ENCODE measurements at regions not wholly inside any gene's neighbourhood (a gene's known extent, or its start where the extent isn't known, plus 50 kb on each side); places are given as distances from the start of the nearest gene placed in this dataset.
"Not testable (repeated sequence)": the region's sequence is repeated elsewhere in the genome, so short reads cannot be mapped to it uniquely, and the experiment has no call there.

DNA sequence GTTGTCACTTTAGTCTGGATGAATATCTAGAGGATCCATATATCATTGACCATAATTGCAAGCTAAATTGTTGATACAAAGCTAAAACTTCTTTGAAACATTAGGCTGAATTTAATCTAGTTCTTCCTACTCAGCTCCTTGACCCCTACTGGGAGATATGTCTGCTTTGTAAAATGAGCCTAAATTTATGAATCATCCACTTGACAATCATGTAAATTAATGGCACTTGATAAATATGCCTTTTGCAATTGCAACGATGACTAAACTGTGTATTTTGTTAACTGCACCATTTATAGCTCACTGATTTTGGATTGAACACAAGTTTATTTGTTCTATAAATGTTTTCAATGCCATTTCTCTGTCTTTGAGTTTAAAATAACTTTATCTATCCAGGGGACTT lies 1616.5 kb upstream of the FLRT2 start:
- Mint-ChIP-seq H3K27ac (no peak overlapping the region), H3K4me3 (no peak overlapping the region), H3K9me3 (peaks cover 15 to 40% (median 34%) of the 10 kb centered on the region in 3 donors), H3K27me3 (no peaks in the 10 kb centered on the region), H3K4me1 (no peaks in the 10 kb centered on the region), H3K36me3 (no peaks in the 10 kb centered on the region)
- WGBS (ENCODE audit: insufficient coverage): no CpG with 5 or more reads among the region's 1 CpG
- ATAC-seq (replicated peaks in 1 of 4): no peak
- Histone ChIP-seq H3K4me1 (ENCODE audit: control insufficient read depth in 1 of 2, extremely low read depth in 1 of 2, insufficient read depth in 2 of 2, low read length in 2 of 2) (no peaks in the 10 kb centered on the region), H3K4me3 (ENCODE audit: control insufficient read depth in 1 of 2, extremely low read depth in 1 of 2, low read length in 1 of 2) (no peak overlapping the region), H3K27me3 (replicated peaks in 1 of 2; ENCODE audit: control insufficient read depth in 2 of 2, extremely low read depth in 1 of 2, insufficient read depth in 2 of 2, low read length in 1 of 2) (no peaks in the 10 kb centered on the region), H3K36me3 (ENCODE audit: control insufficient read depth in 2 of 2, extremely low read depth in 1 of 2, insufficient read depth in 1 of 2, low read length in 1 of 2) (no peaks in the 10 kb centered on the region), H3K27ac (ENCODE audit: low read length) (no peak overlapping the region), H3K9me3 (no peaks in the 10 kb centered on the region)
- no peak for DNase-seq
- ChIA-PET CTCF (no interaction called here), POLR2A (no interaction called here)

DNA sequence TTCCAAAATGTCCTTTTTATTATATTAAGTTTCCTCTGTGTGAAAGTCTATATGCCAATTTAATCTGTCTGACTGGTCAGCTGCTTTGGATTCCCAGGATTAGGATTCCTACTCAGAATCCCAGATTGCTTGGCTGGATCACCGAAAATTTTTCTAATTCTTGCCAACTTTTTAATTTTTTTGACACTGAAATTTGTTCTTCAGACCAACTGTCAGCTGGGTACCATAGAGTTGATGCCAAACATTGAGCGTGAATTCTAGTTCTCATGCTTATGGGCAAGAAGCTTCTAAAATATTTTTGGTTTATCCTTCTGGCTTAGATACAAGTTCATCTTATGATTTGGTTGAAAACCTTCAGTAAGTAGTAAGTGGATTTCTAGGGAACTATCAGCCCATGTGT lies 1611.4 kb upstream of the FLRT2 start:
- Histone ChIP-seq H3K36me3 (ENCODE audit: control insufficient read depth in 2 of 2, extremely low read depth in 1 of 2, insufficient read depth in 1 of 2, low read length in 1 of 2) (no peaks in the 10 kb centered on the region), H3K27ac (ENCODE audit: low read length) (no peak overlapping the region), H3K4me3 (ENCODE audit: control insufficient read depth in 1 of 2, extremely low read depth in 1 of 2, low read length in 1 of 2) (no peak overlapping the region), H3K4me1 (ENCODE audit: control insufficient read depth in 1 of 2, extremely low read depth in 1 of 2, insufficient read depth in 2 of 2, low read length in 2 of 2) (no peaks in the 10 kb centered on the region), H3K9me3 (no peaks in the 10 kb centered on the region), H3K27me3 (replicated peaks in 1 of 2; ENCODE audit: control insufficient read depth in 2 of 2, extremely low read depth in 1 of 2, insufficient read depth in 2 of 2, low read length in 1 of 2) (no peaks in the 10 kb centered on the region)
- 57% methylated on average over 1 of the region's 2 CpGs for WGBS (ENCODE audit: insufficient coverage)
- ChIA-PET POLR2A (no interaction called here), CTCF (no interaction called here)
- H3K9me3 Mint-ChIP-seq: peaks cover 7 to 26% (median 20%) of the 10 kb centered on the region in 3 donors
- no peaks in the 10 kb centered on the region for H3K36me3 Mint-ChIP-seq
- H3K4me1 Mint-ChIP-seq: no peaks in the 10 kb centered on the region
- H3K27ac Mint-ChIP-seq: no peak overlapping the region
- DNase-seq: no peak
- no peak for ATAC-seq (replicated peaks in 1 of 4)
- no peaks in the 10 kb centered on the region for H3K27me3 Mint-ChIP-seq
- H3K4me3 Mint-ChIP-seq: no peak overlapping the region

DNA sequence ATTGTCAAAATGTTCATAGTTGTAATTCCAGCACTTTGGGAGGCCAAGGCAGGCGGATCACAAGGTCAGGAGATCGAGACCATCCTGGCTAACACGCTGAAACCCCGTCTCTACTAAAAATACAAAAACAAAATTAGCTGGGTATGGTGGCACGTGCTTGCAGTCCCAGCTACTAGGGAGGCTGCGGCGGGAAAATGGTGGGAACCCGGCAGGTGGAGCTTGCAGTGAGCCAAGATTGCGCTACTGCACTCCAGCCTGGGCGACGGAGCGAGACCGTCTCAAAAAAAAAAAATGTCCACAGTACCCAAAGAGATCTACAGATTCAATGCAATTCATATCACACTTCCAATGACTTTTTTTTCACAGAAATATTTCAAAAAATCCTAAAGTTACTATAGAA lies 1610.3 kb upstream of the FLRT2 start:
- H3K27ac Mint-ChIP-seq; H3K4me3 Mint-ChIP-seq; H3K36me3 Mint-ChIP-seq; H3K27me3 Mint-ChIP-seq; H3K27ac ChIP-seq (ENCODE audit: low read length); H3K36me3 ChIP-seq (ENCODE audit: control insufficient read depth in 2 of 2, extremely low read depth in 1 of 2, insufficient read depth in 1 of 2, low read length in 1 of 2); CTCF ChIA-PET; H3K27me3 ChIP-seq (replicated peaks in 1 of 2; ENCODE audit: control insufficient read depth in 2 of 2, extremely low read depth in 1 of 2, insufficient read depth in 2 of 2, low read length in 1 of 2); ATAC-seq (replicated peaks in 1 of 4); POLR2A ChIA-PET; DNase-seq; H3K4me1 ChIP-seq (ENCODE audit: control insufficient read depth in 1 of 2, extremely low read depth in 1 of 2, insufficient read depth in 2 of 2, low read length in 2 of 2); H3K9me3 ChIP-seq; H3K4me3 ChIP-seq (ENCODE audit: control insufficient read depth in 1 of 2, extremely low read depth in 1 of 2, low read length in 1 of 2); H3K4me1 Mint-ChIP-seq: not testable (repeated sequence)
- H3K9me3 Mint-ChIP-seq: peaks cover 8 to 21% (median 13%) of the 10 kb centered on the region in 3 donors
- WGBS (ENCODE audit: insufficient coverage): 88% methylated on average over 9 of the region's 13 CpGs

DNA sequence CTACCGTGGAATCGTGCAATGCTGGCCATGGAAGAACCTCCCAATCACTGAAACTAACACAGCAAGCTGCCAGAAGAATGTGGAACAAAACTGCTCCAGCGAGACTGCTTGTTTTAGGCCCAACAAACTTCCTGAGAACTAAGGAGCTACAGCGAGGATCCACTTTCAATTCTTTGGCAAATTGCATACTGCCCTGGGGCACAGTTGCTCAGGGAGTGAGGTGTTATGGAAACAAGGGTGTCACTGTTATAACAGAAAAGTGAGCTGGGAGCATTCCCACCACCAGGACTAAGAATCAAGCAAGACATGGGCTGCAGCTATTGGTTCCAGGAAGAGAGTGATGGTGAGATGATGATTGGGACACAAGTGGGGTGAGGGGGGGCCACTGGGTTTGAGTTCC lies 1606.1 kb upstream of the FLRT2 start:
- Histone ChIP-seq H3K4me1 (ENCODE audit: control insufficient read depth in 1 of 2, extremely low read depth in 1 of 2, insufficient read depth in 2 of 2, low read length in 2 of 2) (no peaks in the 10 kb centered on the region), H3K9me3 (no peaks in the 10 kb centered on the region), H3K36me3 (ENCODE audit: control insufficient read depth in 2 of 2, extremely low read depth in 1 of 2, insufficient read depth in 1 of 2, low read length in 1 of 2) (no peaks in the 10 kb centered on the region), H3K27me3 (replicated peaks in 1 of 2; ENCODE audit: control insufficient read depth in 2 of 2, extremely low read depth in 1 of 2, insufficient read depth in 2 of 2, low read length in 1 of 2) (no peaks in the 10 kb centered on the region), H3K27ac (ENCODE audit: low read length) (no peak overlapping the region), H3K4me3 (ENCODE audit: control insufficient read depth in 1 of 2, extremely low read depth in 1 of 2, low read length in 1 of 2) (no peak overlapping the region)
- ChIA-PET CTCF (no interaction called here), POLR2A (no interaction called here)
- Mint-ChIP-seq H3K4me3 (no peak overlapping the region), H3K27ac (no peak overlapping the region), H3K4me1 (no peaks in the 10 kb centered on the region), H3K27me3 (no peaks in the 10 kb centered on the region), H3K36me3 (no peaks in the 10 kb centered on the region), H3K9me3 (peaks cover 17 to 20% (median 18%) of the 10 kb centered on the region in 3 donors)
- 78% methylated on average over 4 of the region's 4 CpGs for WGBS (ENCODE audit: insufficient coverage)
- no peak for ATAC-seq (replicated peaks in 1 of 4)
- DNase-seq: no peak

DNA sequence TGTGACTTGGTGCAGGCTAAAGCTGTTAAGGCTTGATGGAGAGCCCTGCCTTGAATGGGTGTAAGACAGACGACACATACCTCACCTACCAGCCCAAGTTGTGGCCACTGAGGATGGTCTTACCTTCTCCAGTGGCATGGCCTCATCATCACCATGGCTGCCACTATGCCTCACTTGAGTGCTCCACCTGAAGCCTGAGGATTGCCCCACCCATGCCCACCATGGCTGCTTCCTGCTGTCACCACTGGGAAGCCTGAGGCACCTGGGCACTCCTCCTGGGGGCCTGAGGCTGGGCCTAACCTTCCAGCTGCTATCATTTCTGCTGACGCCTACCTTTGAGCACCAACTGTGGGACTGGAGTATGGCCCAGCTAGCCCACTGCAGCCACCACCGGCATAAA lies 1605.7 kb upstream of the FLRT2 start:
- H3K27me3 Mint-ChIP-seq: no peaks in the 10 kb centered on the region
- 88% methylated on average over 3 of the region's 3 CpGs for WGBS (ENCODE audit: insufficient coverage)
- Histone ChIP-seq H3K36me3 (ENCODE audit: control insufficient read depth in 2 of 2, extremely low read depth in 1 of 2, insufficient read depth in 1 of 2, low read length in 1 of 2) (no peaks in the 10 kb centered on the region), H3K4me1 (ENCODE audit: control insufficient read depth in 1 of 2, extremely low read depth in 1 of 2, insufficient read depth in 2 of 2, low read length in 2 of 2) (no peaks in the 10 kb centered on the region), H3K9me3 (no peaks in the 10 kb centered on the region), H3K27ac (ENCODE audit: low read length) (no peak overlapping the region), H3K4me3 (ENCODE audit: control insufficient read depth in 1 of 2, extremely low read depth in 1 of 2, low read length in 1 of 2) (no peak overlapping the region), H3K27me3 (replicated peaks in 1 of 2; ENCODE audit: control insufficient read depth in 2 of 2, extremely low read depth in 1 of 2, insufficient read depth in 2 of 2, low read length in 1 of 2) (no peaks in the 10 kb centered on the region)
- H3K4me3 Mint-ChIP-seq: no peak overlapping the region
- ATAC-seq (replicated peaks in 1 of 4) (no peak), DNase-seq (no peak)
- CTCF ChIA-PET: no interaction called here
- H3K9me3 Mint-ChIP-seq: peaks cover 17 to 23% (median 22%) of the 10 kb centered on the region in 3 donors
- POLR2A ChIA-PET: no interaction called here
- H3K36me3 Mint-ChIP-seq: no peaks in the 10 kb centered on the region
- H3K27ac Mint-ChIP-seq: no peak overlapping the region
- no peaks in the 10 kb centered on the region for H3K4me1 Mint-ChIP-seq

DNA sequence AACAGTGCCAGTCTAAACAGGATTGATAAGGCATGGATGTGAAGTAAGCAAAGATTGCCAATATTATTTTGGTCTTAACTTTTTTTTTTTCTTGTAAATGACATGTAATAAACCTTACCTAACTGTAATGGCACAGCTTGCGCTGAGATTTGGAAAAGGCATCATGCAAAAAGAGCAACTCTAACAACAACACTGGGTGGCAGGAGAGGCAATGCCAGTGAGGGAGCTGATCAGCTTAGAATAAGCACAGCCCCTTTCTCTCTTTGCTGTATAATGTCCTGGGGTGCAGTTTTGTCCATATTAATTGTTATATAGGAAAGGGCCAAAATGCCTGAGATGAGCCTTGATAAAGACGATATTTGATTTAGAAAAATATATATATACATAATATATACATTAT lies 1589.7 kb upstream of the FLRT2 start:
- Mint-ChIP-seq H3K27me3 (no peaks in the 10 kb centered on the region), H3K4me3 (no peak overlapping the region), H3K36me3 (no peaks in the 10 kb centered on the region), H3K27ac (no peak overlapping the region), H3K4me1 (no peaks in the 10 kb centered on the region), H3K9me3 (peaks cover 14 to 31% (median 23%) of the 10 kb centered on the region in 3 donors)
- no peak overlapping the region for H3K4me3 ChIP-seq (ENCODE audit: control insufficient read depth in 1 of 2, extremely low read depth in 1 of 2, low read length in 1 of 2)
- WGBS (ENCODE audit: insufficient coverage): no CpG with 5 or more reads among the region's 2 CpGs
- H3K36me3 ChIP-seq (ENCODE audit: control insufficient read depth in 2 of 2, extremely low read depth in 1 of 2, insufficient read depth in 1 of 2, low read length in 1 of 2): no peaks in the 10 kb centered on the region
- no peak overlapping the region for H3K27ac ChIP-seq (ENCODE audit: low read length)
- no peaks in the 10 kb centered on the region for H3K9me3 ChIP-seq
- no peaks in the 10 kb centered on the region for H3K4me1 ChIP-seq (ENCODE audit: control insufficient read depth in 1 of 2, extremely low read depth in 1 of 2, insufficient read depth in 2 of 2, low read length in 2 of 2)
- DNase-seq: no peak
- ATAC-seq (replicated peaks in 1 of 4): no peak
- POLR2A ChIA-PET: no interaction called here
- H3K27me3 ChIP-seq (replicated peaks in 1 of 2; ENCODE audit: control insufficient read depth in 2 of 2, extremely low read depth in 1 of 2, insufficient read depth in 2 of 2, low read length in 1 of 2): no peaks in the 10 kb centered on the region
- CTCF ChIA-PET: interaction anchor here in 1 of 2 donors (0.7 kb wide), 1 partner anchor 482 kb away, joined by 5 read pairs; no protein-coding TSS in a partner anchor

DNA sequence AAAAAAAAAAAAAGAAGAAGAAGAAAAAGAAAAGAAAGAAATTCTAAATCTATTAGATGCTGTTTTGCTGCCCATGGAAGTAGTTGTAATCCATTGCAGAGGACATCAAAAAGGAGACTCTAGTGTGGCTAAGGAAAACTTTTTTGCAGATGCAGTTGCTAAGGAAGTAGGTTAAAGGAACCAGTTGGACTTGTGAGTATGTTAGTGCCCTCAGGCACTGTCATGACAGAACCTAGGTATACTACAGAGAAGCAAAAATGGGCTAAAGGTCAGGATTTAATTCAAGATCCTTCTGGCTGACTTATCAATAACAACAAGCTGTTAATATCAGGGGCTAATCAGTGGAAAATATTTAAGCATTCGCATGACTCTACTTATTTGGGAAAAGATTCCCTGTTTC lies 1571.6 kb upstream of the FLRT2 start:
- ATAC-seq (replicated peaks in 1 of 4): no peak
- H3K27ac Mint-ChIP-seq: no peak overlapping the region
- ChIA-PET CTCF (no interaction called here), POLR2A (no interaction called here)
- H3K27me3 ChIP-seq (replicated peaks in 1 of 2; ENCODE audit: control insufficient read depth in 2 of 2, extremely low read depth in 1 of 2, insufficient read depth in 2 of 2, low read length in 1 of 2): no peaks in the 10 kb centered on the region
- H3K36me3 ChIP-seq (ENCODE audit: control insufficient read depth in 2 of 2, extremely low read depth in 1 of 2, insufficient read depth in 1 of 2, low read length in 1 of 2): no peaks in the 10 kb centered on the region
- H3K36me3 Mint-ChIP-seq: no peaks in the 10 kb centered on the region
- no peaks in the 10 kb centered on the region for H3K27me3 Mint-ChIP-seq
- no peak for DNase-seq
- H3K4me1 ChIP-seq (ENCODE audit: control insufficient read depth in 1 of 2, extremely low read depth in 1 of 2, insufficient read depth in 2 of 2, low read length in 2 of 2): no peaks in the 10 kb centered on the region
- WGBS (ENCODE audit: insufficient coverage): no CpG with 5 or more reads among the region's 1 CpG
- no peaks in the 10 kb centered on the region for H3K4me1 Mint-ChIP-seq
- H3K9me3 ChIP-seq: no peaks in the 10 kb centered on the region
- peaks cover 8 to 24% (median 11%) of the 10 kb centered on the region in 3 donors for H3K9me3 Mint-ChIP-seq
- no peak overlapping the region for H3K4me3 Mint-ChIP-seq
- no peak overlapping the region for H3K27ac ChIP-seq (ENCODE audit: low read length)
- no peak overlapping the region for H3K4me3 ChIP-seq (ENCODE audit: control insufficient read depth in 1 of 2, extremely low read depth in 1 of 2, low read length in 1 of 2)
